GM18526 (cell line): ENCODE measurements at regions not wholly inside any gene's neighbourhood (a gene's known extent, or its start where the extent isn't known, plus 50 kb on each side); places are given as distances from the start of the nearest gene placed in this dataset.

Experiments used
- POLR2A ChIP-seq: IDR thresholded peaks from 3 replicates; pipeline ENCODE4 v1.6.1; 2011; ENCODE audit not compliant: insufficient read length; ENCODE audit errors: extremely low read depth

- no peak for TF ChIP-seq POLR2A
Observed at GRCh38 chr7:25834050-25834449, 317.9 kb upstream of the NFE2L3 start.

DNA sequence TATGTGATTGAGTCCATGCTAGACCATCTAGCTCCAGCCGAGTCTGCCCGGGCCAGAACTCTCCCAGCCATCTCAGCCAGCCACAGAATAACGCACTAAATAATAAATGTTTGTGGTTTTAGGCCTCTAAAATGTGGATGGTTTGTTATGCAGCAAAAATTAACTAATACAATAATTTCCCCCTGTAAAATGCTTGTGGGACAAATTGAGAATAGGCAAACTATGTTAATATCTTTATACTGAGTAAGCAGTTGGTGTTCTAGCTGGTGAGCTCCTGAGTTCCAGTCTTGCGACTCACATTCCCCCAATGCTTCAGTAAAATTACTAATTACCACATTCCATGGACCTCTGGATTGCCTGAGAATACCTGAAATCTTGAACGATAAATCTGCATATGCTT, 316.8 kb upstream of the NFE2L3 start:
- TF ChIP-seq POLR2A: no peak

DNA sequence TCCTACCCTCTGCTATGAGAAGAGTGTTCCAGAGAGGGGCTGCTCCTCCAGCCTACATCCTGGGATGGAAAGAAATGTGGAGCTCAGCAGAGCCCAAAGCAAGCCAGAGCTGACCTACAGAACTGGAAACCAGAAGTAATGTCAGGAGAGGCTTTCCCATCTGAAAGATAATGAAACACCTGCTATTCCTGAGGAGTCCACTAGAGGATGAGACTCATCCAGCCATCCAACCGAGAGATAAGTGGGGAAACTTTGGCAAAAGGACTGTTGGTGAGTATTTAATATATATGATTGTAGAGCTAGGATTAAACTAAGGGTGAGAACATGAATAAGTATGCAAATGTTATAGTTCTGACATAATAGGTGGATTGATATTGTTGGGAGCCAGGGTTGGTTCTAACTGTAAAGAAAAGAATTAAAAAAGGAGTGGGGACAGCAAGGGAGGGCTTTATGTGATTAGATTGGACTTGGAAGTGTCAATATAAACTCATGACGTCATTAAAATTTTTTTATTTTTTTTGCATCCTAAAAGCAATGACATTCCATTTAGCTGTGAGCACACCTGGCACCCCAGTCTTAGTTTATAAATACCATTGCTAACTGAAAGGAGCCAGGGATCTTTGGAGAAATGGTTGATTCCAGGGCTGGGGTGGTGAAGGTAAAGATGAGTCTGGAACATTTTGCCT, 312.8 kb upstream of the NFE2L3 start:
- TF ChIP-seq POLR2A: no peak

DNA sequence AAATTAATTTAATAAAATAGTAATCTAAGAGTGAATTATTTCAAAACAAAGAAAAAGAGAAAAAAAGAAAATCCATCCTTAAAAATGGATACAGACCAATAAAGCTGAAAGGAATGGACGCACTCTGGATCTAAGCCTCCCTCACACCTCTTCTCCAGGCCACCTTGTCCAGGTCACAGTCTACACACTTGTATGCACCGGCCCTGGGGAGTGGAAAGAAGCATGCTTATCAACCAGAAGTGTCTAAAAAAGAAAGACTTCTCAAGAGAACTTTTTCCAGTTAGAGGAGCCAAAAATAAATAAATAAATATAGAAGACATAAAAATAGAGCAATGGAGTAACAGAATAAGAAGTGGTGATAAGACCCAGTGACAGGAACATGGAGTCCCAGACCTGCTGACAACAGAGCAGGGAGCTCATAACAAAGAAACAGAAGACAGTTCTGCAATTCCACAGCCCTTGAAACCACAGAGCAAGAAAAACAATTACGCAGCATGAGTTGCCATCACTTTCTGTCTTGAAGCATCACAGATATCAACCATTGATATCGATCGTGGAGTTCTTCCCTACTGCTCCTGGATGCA, 311.7 kb upstream of the NFE2L3 start:
- no peak for TF ChIP-seq POLR2A

DNA sequence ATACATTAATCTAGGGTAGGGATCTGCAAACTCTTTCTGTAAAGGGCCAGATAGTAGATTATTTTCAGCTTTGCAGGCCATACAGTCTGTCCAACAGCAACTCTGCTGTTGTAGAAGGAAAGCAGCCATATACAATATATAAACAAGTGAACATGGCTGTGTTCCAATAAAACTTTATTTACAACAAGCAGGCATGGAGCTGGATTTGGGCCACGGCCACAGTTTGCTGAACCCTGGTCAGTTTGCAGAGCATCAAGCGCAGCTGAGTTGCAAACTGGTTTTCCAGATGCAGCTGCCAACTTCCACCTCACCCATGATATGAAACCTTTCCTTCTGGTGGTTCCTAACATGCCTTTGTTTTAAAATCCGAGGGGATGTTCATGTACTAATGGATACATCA, 310.4 kb upstream of the NFE2L3 start:
- no peak for TF ChIP-seq POLR2A

DNA sequence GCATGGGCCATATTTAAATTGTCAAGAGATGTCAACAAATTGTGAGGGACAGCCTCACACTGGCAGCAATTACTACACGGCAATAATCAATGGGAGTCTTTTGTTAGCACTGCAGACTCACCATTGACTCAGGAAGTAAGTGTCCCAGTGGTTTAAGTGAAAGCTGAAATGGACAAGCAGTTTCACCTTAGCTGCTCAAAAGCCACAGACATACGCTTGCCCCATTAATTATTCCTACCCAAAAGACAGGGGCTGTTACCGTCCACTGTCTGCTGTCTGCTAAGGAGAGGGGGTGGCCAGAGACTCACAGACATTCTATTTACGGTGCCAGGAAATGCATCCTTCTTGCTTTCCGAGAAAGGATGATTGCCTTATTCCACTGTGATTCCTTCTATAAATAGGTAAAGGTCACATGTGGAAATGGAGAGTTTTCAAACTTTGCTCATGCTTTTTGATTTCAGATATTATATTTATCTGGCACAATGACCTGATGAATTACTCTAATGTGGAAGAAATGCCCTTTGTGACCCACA, 309.7 kb upstream of the NFE2L3 start:
- TF ChIP-seq POLR2A: no peak

DNA sequence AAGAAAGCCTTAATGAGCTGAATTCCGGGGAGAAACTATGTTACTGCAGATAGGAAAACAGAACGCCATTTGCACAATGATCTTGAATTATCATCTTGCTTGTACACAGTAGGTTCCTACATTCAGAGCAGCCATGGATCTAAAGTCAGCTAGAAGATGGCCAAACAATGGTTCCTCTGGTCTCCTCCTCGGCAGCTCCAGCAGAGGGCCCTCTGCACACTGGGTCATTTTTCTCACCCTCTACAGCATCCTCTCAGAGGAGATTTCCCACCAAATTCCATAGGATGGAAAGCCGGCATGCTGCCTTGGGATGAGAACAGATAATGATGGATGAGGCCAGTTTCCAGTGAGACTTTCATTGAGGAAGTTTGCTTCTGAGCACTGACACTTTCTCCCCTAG, 308.5 kb upstream of the NFE2L3 start:
- TF ChIP-seq POLR2A: no peak

GRCh38 chr7:25844102-25844870, 307.7 kb upstream of the NFE2L3 start:
- no peak for TF ChIP-seq POLR2A

GRCh38 chr7:25845464-25845863, 306.5 kb upstream of the NFE2L3 start:
- no peak for TF ChIP-seq POLR2A

GRCh38 chr7:25846722-25847121, 305.3 kb upstream of the NFE2L3 start:
- TF ChIP-seq POLR2A: no peak

DNA sequence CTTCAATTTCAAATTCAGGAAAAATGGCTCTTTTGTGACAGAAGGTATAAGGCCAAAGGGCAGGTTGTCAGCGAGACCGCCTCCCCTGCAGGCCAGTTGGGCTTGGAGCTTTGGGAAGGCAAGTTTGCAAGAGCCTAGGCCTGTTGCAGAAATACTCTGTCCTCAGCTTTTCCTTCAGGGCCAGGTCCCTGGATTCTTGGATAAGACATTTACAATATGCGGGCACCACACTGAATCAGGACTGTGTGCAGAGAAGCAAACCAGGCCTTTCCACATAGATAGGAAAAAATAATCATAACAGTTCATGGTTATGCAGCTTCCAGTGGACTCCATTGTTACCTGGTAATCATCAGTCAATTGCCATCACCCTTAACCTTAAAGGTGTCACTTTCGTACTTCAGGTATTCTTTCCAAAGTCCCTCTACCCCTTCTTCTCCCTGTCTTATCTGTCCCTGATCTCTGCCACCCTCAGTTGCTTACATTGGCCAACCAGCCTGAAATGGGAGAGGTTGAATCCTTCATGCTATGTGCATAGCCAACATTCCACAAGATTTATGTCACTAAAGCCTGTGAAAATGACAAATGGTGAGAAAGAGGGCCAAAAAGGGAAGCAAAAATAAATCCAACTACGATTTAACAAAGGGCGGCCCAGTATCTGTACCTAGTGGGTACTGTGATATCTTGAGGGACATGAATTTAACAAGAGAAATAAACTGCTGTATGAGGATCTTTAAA, 304.5 kb upstream of the NFE2L3 start:
- TF ChIP-seq POLR2A: no peak

DNA sequence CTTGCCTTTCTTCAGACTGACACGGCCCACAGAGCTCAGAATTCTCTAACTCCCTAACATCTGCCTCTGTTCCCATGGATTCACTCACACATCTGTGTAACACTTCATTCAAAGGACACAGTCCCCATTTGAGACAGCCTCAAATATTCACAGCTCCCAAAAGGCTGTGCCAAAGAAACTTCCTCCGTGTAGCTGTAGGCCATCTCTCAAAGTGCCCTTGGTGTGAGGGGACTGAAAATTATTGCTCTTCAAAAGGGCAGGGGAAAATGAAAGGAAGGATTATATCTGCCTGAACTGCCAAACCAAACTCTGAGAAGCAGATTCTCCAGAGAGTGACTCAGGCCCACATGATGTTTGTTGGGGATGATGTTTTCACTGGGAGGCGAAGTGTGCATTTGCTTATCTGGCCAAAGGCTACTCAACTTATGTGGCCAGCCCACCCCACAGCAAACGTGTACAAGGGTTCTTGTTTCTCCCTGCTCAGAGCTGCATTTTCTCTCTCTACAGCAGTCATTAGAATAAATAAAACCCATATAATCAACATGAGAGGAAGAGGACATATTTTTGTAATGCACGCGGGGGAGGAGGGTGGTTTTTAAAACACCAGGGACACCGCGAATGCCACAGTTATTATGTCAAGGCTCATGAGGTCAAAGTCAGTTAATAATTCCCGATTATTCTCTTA, 302.4 kb upstream of the NFE2L3 start:
- TF ChIP-seq POLR2A: no peak

DNA sequence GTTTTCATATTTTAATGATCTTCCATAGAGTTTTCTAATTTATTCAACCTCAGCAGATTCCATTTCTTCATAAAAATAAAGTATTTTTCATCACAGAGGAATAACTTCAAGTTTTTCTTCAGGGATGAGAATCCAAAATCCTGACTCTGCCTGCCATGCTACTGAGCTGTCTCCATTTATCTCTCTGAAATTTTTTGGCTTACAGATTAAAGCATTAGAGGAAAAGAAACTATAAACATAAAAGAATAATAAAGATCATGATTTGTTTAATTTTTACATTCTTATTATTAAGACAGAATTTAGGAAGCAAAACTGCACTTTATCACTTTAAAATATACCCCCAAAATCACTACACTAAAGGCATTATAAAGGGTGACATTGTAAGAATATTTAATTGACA, 301.8 kb upstream of the NFE2L3 start:
- no peak for TF ChIP-seq POLR2A

- TF ChIP-seq POLR2A: no peak
Observed at GRCh38 chr7:25850735-25851134, 301.3 kb upstream of the NFE2L3 start.
